SK-N-SH treated with all-trans-retinoic acid at 6 μM for 48 hours (cell line): ENCODE measurements at regions not wholly inside any gene's neighbourhood (a gene's known extent, or its start where the extent isn't known, plus 50 kb on each side); places are given as distances from the start of the nearest gene placed in this dataset.

ENCODE experiments used
- ATAC-seq: fragments of 200-7000 bp; cut with Tn5 transposase; 3 replicates; pipeline ENCODE4 v1.9.1; 2020; ENCODE audit warnings: mild to moderate bottlenecking, moderate library complexity
- ARNTL ChIP-seq: fragments of 450-650 bp; formaldehyde crosslinking; IDR thresholded peaks from 2 replicates; pipeline ENCODE4 v1.5.0; 2020; ENCODE audit warnings: low read depth, mild to moderate bottlenecking, moderate library complexity, borderline replicate concordance
- BACH2 ChIP-seq: fragments of 250-450 bp; sonication (Bioruptor Pico); IDR thresholded peaks from 2 replicates; pipeline ENCODE4 v1.9.0; 2021; ENCODE audit warnings: mild to moderate bottlenecking, borderline replicate concordance
- CREB5 ChIP-seq: fragments of 250-450 bp; sonication (Bioruptor Pico); IDR thresholded peaks from 2 replicates; pipeline ENCODE4 v1.5.1; 2020; ENCODE audit warnings: low read depth, mild to moderate bottlenecking, moderate library complexity
- CSRNP3 ChIP-seq: fragments of 250-450 bp; sonication (Bioruptor Pico); IDR thresholded peaks from 2 replicates; pipeline ENCODE4 v1.5.1; 2021; ENCODE audit warnings: mild to moderate bottlenecking, moderate library complexity
- ISL1 ChIP-seq: fragments of 250-450 bp; sonication (Bioruptor Pico); IDR thresholded peaks from 2 replicates; pipeline ENCODE4 v2.1.2; 2022; ENCODE audit warnings: mild to moderate bottlenecking, moderate library complexity
- OSR1 ChIP-seq: fragments of 250-450 bp; sonication (Bioruptor Pico); IDR thresholded peaks from 2 replicates; pipeline ENCODE4 v1.8.0; 2022; ENCODE audit warnings: moderate library complexity, mild to moderate bottlenecking, inconsistent platforms
- PATZ1 ChIP-seq: fragments of 250-450 bp; sonication (Bioruptor Pico); IDR thresholded peaks from 2 replicates; pipeline ENCODE4 v1.8.0; 2020; ENCODE audit warnings: mild to moderate bottlenecking, moderate library complexity, borderline replicate concordance
- POU6F1 ChIP-seq: fragments of 250-450 bp; sonication (Bioruptor Pico); IDR thresholded peaks from 2 replicates; pipeline ENCODE4 v1.8.0; 2021; ENCODE audit warnings: low read depth, mild to moderate bottlenecking, moderate library complexity, borderline replicate concordance
- PPARA ChIP-seq: fragments of 250-450 bp; sonication (Bioruptor Pico); IDR thresholded peaks from 2 replicates; pipeline ENCODE4 v1.5.0; 2020; ENCODE audit warnings: mild to moderate bottlenecking, borderline replicate concordance
- RARB ChIP-seq: fragments of 250-450 bp; sonication (Bioruptor Pico); IDR thresholded peaks from 2 replicates; pipeline ENCODE4 v1.8.0; 2021; ENCODE audit warnings: mild to moderate bottlenecking, moderate library complexity
- SNAI2 ChIP-seq: fragments of 250-450 bp; sonication (Bioruptor Pico); IDR thresholded peaks from 2 replicates; pipeline ENCODE4 v1.5.0; 2020; ENCODE audit warnings: mild to moderate bottlenecking, moderate library complexity
- TOX ChIP-seq: fragments of 250-450 bp; sonication (Bioruptor Pico); IDR thresholded peaks from 2 replicates; pipeline ENCODE4 v1.8.0; 2021; ENCODE audit warnings: mild to moderate bottlenecking, moderate library complexity, borderline replicate concordance
- TSHZ2 ChIP-seq: fragments of 250-450 bp; sonication (Bioruptor Pico); IDR thresholded peaks from 2 replicates; pipeline ENCODE4 v1.5.0; 2020; ENCODE audit warnings: mild to moderate bottlenecking, moderate library complexity
- ZC3H10 ChIP-seq: fragments of 250-450 bp; sonication (Bioruptor Pico); IDR thresholded peaks from 2 replicates; pipeline ENCODE4 v1.5.1; 2021; ENCODE audit warnings: mild to moderate bottlenecking, moderate library complexity
- ZFP3 ChIP-seq: fragments of 250-450 bp; sonication (Bioruptor Pico); IDR thresholded peaks from 2 replicates; pipeline ENCODE4 v1.5.0; 2020; ENCODE audit warnings: mild to moderate bottlenecking, moderate library complexity
- ZNF565 ChIP-seq: fragments of 450-650 bp; formaldehyde crosslinking; conservative IDR thresholded peaks from 2 replicates; pipeline ENCODE4 v1.5.0; 2020; ENCODE audit warnings: low read depth, mild to moderate bottlenecking, moderate library complexity
- ZNF70 ChIP-seq: fragments of 450-650 bp; formaldehyde crosslinking; IDR thresholded peaks from 2 replicates; pipeline ENCODE4 v1.5.0; 2020; ENCODE audit warnings: mild to moderate bottlenecking, moderate library complexity
- ZNF8 ChIP-seq: fragments of 450-650 bp; formaldehyde crosslinking; IDR thresholded peaks from 2 replicates; pipeline ENCODE4 v1.5.0; 2020; ENCODE audit warnings: mild to moderate bottlenecking, moderate library complexity

- no peak for ATAC-seq
- TF ChIP-seq TSHZ2: no peak
- no peak for TF ChIP-seq ISL1 (CRISPR knock-in tag)
- no peak for TF ChIP-seq BACH2 (CRISPR knock-in tag)
- no peak for TF ChIP-seq SNAI2 (CRISPR knock-in tag)
- no peak for TF ChIP-seq RARB
- TF ChIP-seq ZFP3 (CRISPR knock-in tag): no peak
- TF ChIP-seq PPARA: no peak
- TF ChIP-seq ZC3H10 (CRISPR knock-in tag): no peak
- TF ChIP-seq, all 23 proteins: peak for 0
These were observed 1551.8 kb downstream of the SLITRK1 start for GRCh38 chr13:82330499-82330898.

GRCh38 chr13:82323101-82323500 is 1559.2 kb downstream of the SLITRK1 start:
- TF ChIP-seq ISL1 (CRISPR knock-in tag) (no peak), SNAI2 (CRISPR knock-in tag) (no peak), CREB5 (no peak), PATZ1 (CRISPR knock-in tag) (no peak), ZNF70 (no peak), TSHZ2 (no peak), CSRNP3 (CRISPR knock-in tag) (no peak), PPARA (no peak), RARB (no peak), ZFP3 (CRISPR knock-in tag) (no peak), TOX (CRISPR knock-in tag) (no peak), ZNF565 (CRISPR knock-in tag) (no peak), OSR1 (CRISPR knock-in tag) (no peak)
- TF ChIP-seq, all 23 proteins: peak for 0
- peak; percentile 40; the same call in 1 of the 3 replicates for ATAC-seq

- TF ChIP-seq ARNTL (no peak), ZNF565 (CRISPR knock-in tag) (no peak), ZC3H10 (CRISPR knock-in tag) (no peak), ISL1 (CRISPR knock-in tag) (no peak), POU6F1 (CRISPR knock-in tag) (no peak), ZNF8 (no peak), TOX (CRISPR knock-in tag) (no peak), ZFP3 (CRISPR knock-in tag) (no peak)
- no peak for ATAC-seq
These were observed 1576.7 kb downstream of the SLITRK1 start for GRCh38 chr13:82305588-82305987.
